ENCODE measurements at regions not wholly inside any gene's neighbourhood (a gene's known extent, or its start where the extent isn't known, plus 50 kb on each side); places are given as distances from the start of the nearest gene placed in this dataset.
"Not testable (repeated sequence)": the region's sequence is repeated elsewhere in the genome, so short reads cannot be mapped to it uniquely, and the experiment has no call there.

- Histone ChIP-seq H3K9me3 (ENCODE audit: control insufficient read depth in 2 of 2, low read length in 2 of 2) (peaks cover 0 to 1% of the 10 kb centered on the region in 2 donors), H3K27me3 (ENCODE audit: control insufficient read depth in 2 of 2, insufficient read depth in 2 of 2, low read length in 2 of 2) (no peaks in the 10 kb centered on the region), H3K4me3 (ENCODE audit: low read length in 2 of 2) (no peak overlapping the region), H3K27ac (ENCODE audit: low read depth in 2 of 2, low read length in 2 of 2) (no peak overlapping the region), H3K36me3 (ENCODE audit: control insufficient read depth in 2 of 2, insufficient read depth in 2 of 2, low read length in 2 of 2) (no peaks in the 10 kb centered on the region), H3K9ac (ENCODE audit: low read depth in 1 of 2, low read length in 2 of 2) (no peak overlapping the region), H3K4me1 (ENCODE audit: control insufficient read depth in 2 of 2, insufficient read depth in 2 of 2, low read length in 2 of 2) (no peaks in the 10 kb centered on the region)
Observed at GRCh38 chr18:37838083-37838482, 272.5 kb upstream of the CELF4 start.

- no peak overlapping the region for H3K9ac ChIP-seq (ENCODE audit: low read depth in 1 of 2, low read length in 2 of 2)
- H3K27me3 ChIP-seq (ENCODE audit: control insufficient read depth in 2 of 2, insufficient read depth in 2 of 2, low read length in 2 of 2) = no peaks in the 10 kb centered on the region
- H3K4me3 ChIP-seq (ENCODE audit: low read length in 2 of 2) = no peak overlapping the region
- H3K36me3 ChIP-seq (ENCODE audit: control insufficient read depth in 2 of 2, insufficient read depth in 2 of 2, low read length in 2 of 2) = no peaks in the 10 kb centered on the region
- H3K4me1 ChIP-seq (ENCODE audit: control insufficient read depth in 2 of 2, insufficient read depth in 2 of 2, low read length in 2 of 2) = no peaks in the 10 kb centered on the region
- peaks cover 0 to 1% of the 10 kb centered on the region in 2 donors for H3K9me3 ChIP-seq (ENCODE audit: control insufficient read depth in 2 of 2, low read length in 2 of 2)
- no peak overlapping the region for H3K27ac ChIP-seq (ENCODE audit: low read depth in 2 of 2, low read length in 2 of 2)
Observed at GRCh38 chr18:37836071-37836970, 270.7 kb upstream of the CELF4 start.

- H3K27ac ChIP-seq (ENCODE audit: low read depth in 2 of 2, low read length in 2 of 2); H3K4me1 ChIP-seq (ENCODE audit: control insufficient read depth in 2 of 2, insufficient read depth in 2 of 2, low read length in 2 of 2); H3K9ac ChIP-seq (ENCODE audit: low read depth in 1 of 2, low read length in 2 of 2); H3K9me3 ChIP-seq (ENCODE audit: control insufficient read depth in 2 of 2, low read length in 2 of 2); H3K36me3 ChIP-seq (ENCODE audit: control insufficient read depth in 2 of 2, insufficient read depth in 2 of 2, low read length in 2 of 2); H3K27me3 ChIP-seq (ENCODE audit: control insufficient read depth in 2 of 2, insufficient read depth in 2 of 2, low read length in 2 of 2); H3K4me3 ChIP-seq (ENCODE audit: low read length in 2 of 2): not testable (repeated sequence)
Observed at GRCh38 chr18:37832010-37832695, 266.6 kb upstream of the CELF4 start.

- Histone ChIP-seq H3K27ac (ENCODE audit: low read depth in 2 of 2, low read length in 2 of 2) (no peak overlapping the region), H3K36me3 (ENCODE audit: control insufficient read depth in 2 of 2, insufficient read depth in 2 of 2, low read length in 2 of 2) (no peaks in the 10 kb centered on the region), H3K27me3 (ENCODE audit: control insufficient read depth in 2 of 2, insufficient read depth in 2 of 2, low read length in 2 of 2) (no peaks in the 10 kb centered on the region), H3K9me3 (ENCODE audit: control insufficient read depth in 2 of 2, low read length in 2 of 2) (peaks cover 0 to 3% of the 10 kb centered on the region in 2 donors), H3K9ac (ENCODE audit: low read depth in 1 of 2, low read length in 2 of 2) (no peak overlapping the region), H3K4me3 (ENCODE audit: low read length in 2 of 2) (no peak overlapping the region), H3K4me1 (ENCODE audit: control insufficient read depth in 2 of 2, insufficient read depth in 2 of 2, low read length in 2 of 2) (no peaks in the 10 kb centered on the region)
Observed at GRCh38 chr18:37812961-37813360, 247.4 kb upstream of the CELF4 start.

- Histone ChIP-seq H3K9ac (ENCODE audit: low read depth in 1 of 2, low read length in 2 of 2) (no peak overlapping the region), H3K4me1 (ENCODE audit: control insufficient read depth in 2 of 2, insufficient read depth in 2 of 2, low read length in 2 of 2) (no peaks in the 10 kb centered on the region), H3K27me3 (ENCODE audit: control insufficient read depth in 2 of 2, insufficient read depth in 2 of 2, low read length in 2 of 2) (no peaks in the 10 kb centered on the region), H3K27ac (ENCODE audit: low read depth in 2 of 2, low read length in 2 of 2) (no peak overlapping the region), H3K36me3 (ENCODE audit: control insufficient read depth in 2 of 2, insufficient read depth in 2 of 2, low read length in 2 of 2) (no peaks in the 10 kb centered on the region), H3K9me3 (ENCODE audit: control insufficient read depth in 2 of 2, low read length in 2 of 2) (no peaks in the 10 kb centered on the region), H3K4me3 (ENCODE audit: low read length in 2 of 2) (no peak overlapping the region)
Observed at GRCh38 chr18:37805773-37806404, 240.3 kb upstream of the CELF4 start.

- H3K9ac ChIP-seq (ENCODE audit: low read depth in 1 of 2, low read length in 2 of 2) = no peak overlapping the region
- no peak overlapping the region for H3K4me3 ChIP-seq (ENCODE audit: low read length in 2 of 2)
- H3K4me1 ChIP-seq (ENCODE audit: control insufficient read depth in 2 of 2, insufficient read depth in 2 of 2, low read length in 2 of 2) = no peaks in the 10 kb centered on the region
- H3K36me3 ChIP-seq (ENCODE audit: control insufficient read depth in 2 of 2, insufficient read depth in 2 of 2, low read length in 2 of 2) = no peaks in the 10 kb centered on the region
- H3K27ac ChIP-seq (ENCODE audit: low read depth in 2 of 2, low read length in 2 of 2) = no peak overlapping the region
- no peaks in the 10 kb centered on the region for H3K27me3 ChIP-seq (ENCODE audit: control insufficient read depth in 2 of 2, insufficient read depth in 2 of 2, low read length in 2 of 2)
- no peaks in the 10 kb centered on the region for H3K9me3 ChIP-seq (ENCODE audit: control insufficient read depth in 2 of 2, low read length in 2 of 2)
Observed at GRCh38 chr18:37796823-37797349, 231.3 kb upstream of the CELF4 start.

- H3K36me3 ChIP-seq (ENCODE audit: control insufficient read depth in 2 of 2, insufficient read depth in 2 of 2, low read length in 2 of 2) = no peaks in the 10 kb centered on the region
- no peaks in the 10 kb centered on the region for H3K27me3 ChIP-seq (ENCODE audit: control insufficient read depth in 2 of 2, insufficient read depth in 2 of 2, low read length in 2 of 2)
- no peak overlapping the region for H3K9ac ChIP-seq (ENCODE audit: low read depth in 1 of 2, low read length in 2 of 2)
- H3K4me3 ChIP-seq (ENCODE audit: low read length in 2 of 2) = no peak overlapping the region
- no peaks in the 10 kb centered on the region for H3K9me3 ChIP-seq (ENCODE audit: control insufficient read depth in 2 of 2, low read length in 2 of 2)
- H3K4me1 ChIP-seq (ENCODE audit: control insufficient read depth in 2 of 2, insufficient read depth in 2 of 2, low read length in 2 of 2) = no peaks in the 10 kb centered on the region
- no peak overlapping the region for H3K27ac ChIP-seq (ENCODE audit: low read depth in 2 of 2, low read length in 2 of 2)
Observed at GRCh38 chr18:37787452-37787851, 221.9 kb upstream of the CELF4 start.

- Histone ChIP-seq H3K36me3 (ENCODE audit: control insufficient read depth in 2 of 2, insufficient read depth in 2 of 2, low read length in 2 of 2) (no peaks in the 10 kb centered on the region), H3K4me3 (ENCODE audit: low read length in 2 of 2) (no peak overlapping the region), H3K9me3 (ENCODE audit: control insufficient read depth in 2 of 2, low read length in 2 of 2) (no peaks in the 10 kb centered on the region), H3K27ac (ENCODE audit: low read depth in 2 of 2, low read length in 2 of 2) (no peak overlapping the region), H3K27me3 (ENCODE audit: control insufficient read depth in 2 of 2, insufficient read depth in 2 of 2, low read length in 2 of 2) (no peaks in the 10 kb centered on the region), H3K4me1 (ENCODE audit: control insufficient read depth in 2 of 2, insufficient read depth in 2 of 2, low read length in 2 of 2) (no peaks in the 10 kb centered on the region), H3K9ac (ENCODE audit: low read depth in 1 of 2, low read length in 2 of 2) (no peak overlapping the region)
Observed at GRCh38 chr18:37783771-37784170, 218.2 kb upstream of the CELF4 start.

- H3K36me3 ChIP-seq (ENCODE audit: control insufficient read depth in 2 of 2, insufficient read depth in 2 of 2, low read length in 2 of 2) = no peaks in the 10 kb centered on the region
- no peak overlapping the region for H3K27ac ChIP-seq (ENCODE audit: low read depth in 2 of 2, low read length in 2 of 2)
- no peaks in the 10 kb centered on the region for H3K9me3 ChIP-seq (ENCODE audit: control insufficient read depth in 2 of 2, low read length in 2 of 2)
- no peak overlapping the region for H3K4me3 ChIP-seq (ENCODE audit: low read length in 2 of 2)
- no peaks in the 10 kb centered on the region for H3K4me1 ChIP-seq (ENCODE audit: control insufficient read depth in 2 of 2, insufficient read depth in 2 of 2, low read length in 2 of 2)
- no peaks in the 10 kb centered on the region for H3K27me3 ChIP-seq (ENCODE audit: control insufficient read depth in 2 of 2, insufficient read depth in 2 of 2, low read length in 2 of 2)
- no peak overlapping the region for H3K9ac ChIP-seq (ENCODE audit: low read depth in 1 of 2, low read length in 2 of 2)
Observed at GRCh38 chr18:37779220-37779619, 213.6 kb upstream of the CELF4 start.
